ENCODE measurements at regions not wholly inside any gene's neighbourhood (a gene's known extent, or its start where the extent isn't known, plus 50 kb on each side); places are given as distances from the start of the nearest gene placed in this dataset.

GRCh38 chr10:17506856-17507471 is 52.6 kb upstream of the ST8SIA6 start:
- DNase-seq, result no peak
- Mint-ChIP-seq H3K27ac (no peak overlapping the region), H3K4me1 (ENCODE audit: low read depth) (peaks cover 70% of the 10 kb centered on the region), H3K27me3 (ENCODE audit: insufficient read depth) (0 out of 2 replicates have a peak, but pooled peaks cover 2% of the 10 kb centered on the region), H3K4me3 (no peak overlapping the region), H3K9me3 (peaks cover 4% of the 10 kb centered on the region; the same call in 1 of the 2 replicates), H3K36me3 (ENCODE audit: low read depth) (no peaks in the 10 kb centered on the region)
- TF ChIP-seq, protein P1, sequence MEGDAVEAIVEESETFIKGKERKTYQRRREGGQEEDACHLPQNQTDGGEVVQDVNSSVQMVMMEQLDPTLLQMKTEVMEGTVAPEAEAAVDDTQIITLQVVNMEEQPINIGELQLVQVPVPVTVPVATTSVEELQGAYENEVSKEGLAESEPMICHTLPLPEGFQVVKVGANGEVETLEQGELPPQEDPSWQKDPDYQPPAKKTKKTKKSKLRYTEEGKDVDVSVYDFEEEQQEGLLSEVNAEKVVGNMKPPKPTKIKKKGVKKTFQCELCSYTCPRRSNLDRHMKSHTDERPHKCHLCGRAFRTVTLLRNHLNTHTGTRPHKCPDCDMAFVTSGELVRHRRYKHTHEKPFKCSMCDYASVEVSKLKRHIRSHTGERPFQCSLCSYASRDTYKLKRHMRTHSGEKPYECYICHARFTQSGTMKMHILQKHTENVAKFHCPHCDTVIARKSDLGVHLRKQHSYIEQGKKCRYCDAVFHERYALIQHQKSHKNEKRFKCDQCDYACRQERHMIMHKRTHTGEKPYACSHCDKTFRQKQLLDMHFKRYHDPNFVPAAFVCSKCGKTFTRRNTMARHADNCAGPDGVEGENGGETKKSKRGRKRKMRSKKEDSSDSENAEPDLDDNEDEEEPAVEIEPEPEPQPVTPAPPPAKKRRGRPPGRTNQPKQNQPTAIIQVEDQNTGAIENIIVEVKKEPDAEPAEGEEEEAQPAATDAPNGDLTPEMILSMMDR (IDR thresholded peaks at IDR 0.05), result no peak

- Mint-ChIP-seq H3K27ac (no peak overlapping the region), H3K9me3 (peaks cover 4% of the 10 kb centered on the region; the same call in 1 of the 2 replicates), H3K4me3 (no peak overlapping the region), H3K4me1 (ENCODE audit: low read depth) (peaks cover 64% of the 10 kb centered on the region), H3K36me3 (ENCODE audit: low read depth) (no peaks in the 10 kb centered on the region), H3K27me3 (ENCODE audit: insufficient read depth) (0 out of 2 replicates have a peak, but pooled peaks cover 2% of the 10 kb centered on the region)
- no peak for DNase-seq
- TF ChIP-seq, protein P1 (IDR thresholded peaks at IDR 0.05), result no peak
These were observed 52.0 kb upstream of the ST8SIA6 start for GRCh38 chr10:17506390-17506789.

DNA sequence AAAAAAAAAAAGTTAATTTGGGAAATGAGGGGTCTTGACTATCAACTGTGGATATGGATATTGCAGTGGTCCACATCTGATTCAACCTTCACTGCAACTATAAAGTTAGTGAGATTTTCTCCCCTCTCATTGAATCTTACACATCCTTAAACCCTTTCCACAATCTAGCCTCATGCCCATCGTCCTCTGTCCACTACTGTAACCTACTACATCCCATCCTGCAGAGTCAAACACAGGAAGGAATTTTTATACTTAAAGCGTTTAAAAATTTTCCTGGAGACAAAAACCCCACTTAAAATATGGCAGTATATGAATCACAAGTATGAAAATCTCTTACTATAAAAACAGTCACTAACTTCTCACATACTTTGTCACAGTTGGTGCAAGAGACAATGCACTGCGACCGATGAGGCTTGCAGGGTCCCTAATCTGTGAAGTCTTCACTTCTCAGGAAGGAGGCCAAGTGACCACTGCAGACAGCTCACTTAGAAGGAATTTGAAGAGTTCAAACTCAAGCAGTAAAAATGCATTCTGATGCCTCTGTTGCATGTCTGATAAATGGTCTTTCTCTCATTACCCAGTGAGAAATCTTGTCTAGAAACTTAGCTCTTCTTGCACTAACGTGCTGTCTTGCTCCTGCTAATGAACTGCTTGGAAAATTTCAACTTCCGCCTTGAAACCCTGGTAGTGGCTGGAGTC is 50.3 kb upstream of the ST8SIA6 start:
- Mint-ChIP-seq H3K27me3 (ENCODE audit: insufficient read depth) (0 out of 2 replicates have a peak, but pooled peaks cover 2% of the 10 kb centered on the region), H3K4me1 (ENCODE audit: low read depth) (peaks cover 47% of the 10 kb centered on the region), H3K9me3 (peaks cover 4% of the 10 kb centered on the region; the same call in 1 of the 2 replicates), H3K27ac (peak overlapping the region; percentile 89), H3K36me3 (ENCODE audit: low read depth) (peaks cover under 1% of the 10 kb centered on the region; the same call in 1 of the 2 replicates), H3K4me3 (peak overlapping the region; percentile 69)
- TF ChIP-seq, protein P1 (IDR thresholded peaks at IDR 0.05), result no peak
- peak; percentile 84 for DNase-seq
